ENCODE measurements at regions not wholly inside any gene's neighbourhood (a gene's known extent, or its start where the extent isn't known, plus 50 kb on each side); places are given as distances from the start of the nearest gene placed in this dataset.
A peak's percentile ranks its signal among the peaks of the same experiment; 100 is the strongest.

- Histone ChIP-seq H3K27ac (ENCODE audit: low read length) (no peak overlapping the region), H3K27me3 (ENCODE audit: control insufficient read depth, insufficient read depth, low read length) (no peaks in the 10 kb centered on the region), H3K36me3 (ENCODE audit: control insufficient read depth, insufficient read depth, low read length) (no peaks in the 10 kb centered on the region), H3K9me3 (replicated peaks; ENCODE audit: control insufficient read depth, low read depth, low read length) (no peaks in the 10 kb centered on the region), H3K4me1 (ENCODE audit: control insufficient read depth, insufficient read depth, low read length) (no peaks in the 10 kb centered on the region), H3K4me3 (ENCODE audit: low read length) (no peak overlapping the region)
- no CpG with 5 or more reads among the region's 2 CpGs for WGBS (ENCODE audit: insufficient coverage)
- DNase-seq = no peak
Observed at GRCh38 chr3:159627229-159627628, 361.4 kb upstream of the IL12A start.

- Histone ChIP-seq H3K4me3 (ENCODE audit: low read length) (no peak overlapping the region), H3K4me1 (ENCODE audit: control insufficient read depth, insufficient read depth, low read length) (no peaks in the 10 kb centered on the region), H3K36me3 (ENCODE audit: control insufficient read depth, insufficient read depth, low read length) (no peaks in the 10 kb centered on the region), H3K27me3 (ENCODE audit: control insufficient read depth, insufficient read depth, low read length) (no peaks in the 10 kb centered on the region), H3K27ac (ENCODE audit: low read length) (no peak overlapping the region), H3K9me3 (replicated peaks; ENCODE audit: control insufficient read depth, low read depth, low read length) (no peaks in the 10 kb centered on the region)
- WGBS (ENCODE audit: insufficient coverage) = 53% methylated on average over 2 of the region's 4 CpGs
- DNase-seq = no peak
Observed at GRCh38 chr3:159627634-159628033, 361.0 kb upstream of the IL12A start.

DNA sequence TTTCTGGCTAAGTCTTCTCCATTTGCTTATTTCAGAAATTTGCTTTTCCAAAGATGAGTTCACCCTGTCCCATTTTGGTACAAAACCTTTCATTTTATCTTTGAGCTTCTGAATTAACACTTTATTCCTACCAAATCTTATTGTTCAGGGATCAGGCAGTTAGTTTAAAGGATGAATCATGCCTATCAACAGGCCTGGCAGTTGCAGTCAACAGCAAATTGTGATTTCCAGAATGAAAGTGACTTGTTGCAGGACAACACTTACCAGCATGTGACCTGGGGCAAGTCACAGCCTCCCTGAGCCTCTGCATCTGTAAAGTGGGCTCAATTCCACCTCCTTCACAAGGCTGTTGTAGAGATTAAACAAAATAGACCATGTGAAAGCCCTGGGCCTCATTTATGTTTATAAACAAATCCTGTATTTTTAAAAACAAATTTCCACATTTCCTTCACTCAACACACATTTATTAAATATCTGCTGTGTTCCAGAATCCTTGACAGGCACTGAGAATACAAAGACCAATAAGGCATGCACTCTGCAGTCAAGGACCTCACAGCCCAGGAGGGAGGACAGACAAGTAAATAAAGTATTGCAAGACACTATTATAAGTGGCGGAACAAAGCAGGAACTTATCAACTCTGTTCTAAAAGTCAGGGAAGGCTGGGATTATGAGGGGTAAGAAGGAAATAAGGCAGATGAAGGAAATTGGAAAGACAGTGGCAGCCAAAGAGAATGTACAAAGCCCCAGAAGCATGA lies 359.1 kb upstream of the IL12A start:
- no peak overlapping the region for H3K4me3 ChIP-seq (ENCODE audit: low read length)
- WGBS (ENCODE audit: insufficient coverage) = 60% methylated on average over 1 of the region's 1 CpG
- no peaks in the 10 kb centered on the region for H3K36me3 ChIP-seq (ENCODE audit: control insufficient read depth, insufficient read depth, low read length)
- H3K27ac ChIP-seq (ENCODE audit: low read length) = no peak overlapping the region
- no peaks in the 10 kb centered on the region for H3K4me1 ChIP-seq (ENCODE audit: control insufficient read depth, insufficient read depth, low read length)
- H3K9me3 ChIP-seq (replicated peaks; ENCODE audit: control insufficient read depth, low read depth, low read length) = no peaks in the 10 kb centered on the region
- H3K27me3 ChIP-seq (ENCODE audit: control insufficient read depth, insufficient read depth, low read length) = no peaks in the 10 kb centered on the region
- no peak for DNase-seq

DNA sequence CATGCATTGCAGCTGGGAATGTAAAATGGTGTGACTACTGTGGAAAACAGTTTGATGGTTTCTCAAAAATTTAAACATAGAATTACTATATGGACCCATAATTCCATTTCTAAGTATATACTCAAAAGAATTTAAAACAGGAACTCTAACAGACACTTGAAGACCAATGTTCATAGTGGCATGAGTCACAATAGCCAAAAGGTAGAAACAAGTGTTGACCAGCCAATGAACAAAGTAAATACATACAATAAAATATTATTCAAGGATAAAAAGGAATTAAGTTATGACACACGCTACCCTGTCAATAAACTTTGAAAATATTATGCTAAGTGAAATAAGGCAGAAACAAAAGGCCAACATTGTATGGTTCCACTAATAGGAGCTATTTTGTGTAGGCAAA lies 357.4 kb upstream of the IL12A start:
- Histone ChIP-seq H3K4me3 (ENCODE audit: low read length) (no peak overlapping the region), H3K9me3 (replicated peaks; ENCODE audit: control insufficient read depth, low read depth, low read length) (no peaks in the 10 kb centered on the region), H3K36me3 (ENCODE audit: control insufficient read depth, insufficient read depth, low read length) (no peaks in the 10 kb centered on the region), H3K27ac (ENCODE audit: low read length) (no peak overlapping the region), H3K27me3 (ENCODE audit: control insufficient read depth, insufficient read depth, low read length) (no peaks in the 10 kb centered on the region), H3K4me1 (ENCODE audit: control insufficient read depth, insufficient read depth, low read length) (no peaks in the 10 kb centered on the region)
- DNase-seq = no peak
- no CpG with 5 or more reads among the region's 1 CpG for WGBS (ENCODE audit: insufficient coverage)

- no peak overlapping the region for H3K4me3 ChIP-seq (ENCODE audit: low read length)
- H3K9me3 ChIP-seq (replicated peaks; ENCODE audit: control insufficient read depth, low read depth, low read length) = no peaks in the 10 kb centered on the region
- 76% methylated on average over 2 of the region's 7 CpGs for WGBS (ENCODE audit: insufficient coverage)
- no peak for DNase-seq
- H3K36me3 ChIP-seq (ENCODE audit: control insufficient read depth, insufficient read depth, low read length) = no peaks in the 10 kb centered on the region
- H3K27me3 ChIP-seq (ENCODE audit: control insufficient read depth, insufficient read depth, low read length) = no peaks in the 10 kb centered on the region
- no peaks in the 10 kb centered on the region for H3K4me1 ChIP-seq (ENCODE audit: control insufficient read depth, insufficient read depth, low read length)
- H3K27ac ChIP-seq (ENCODE audit: low read length) = no peak overlapping the region
Observed at GRCh38 chr3:159632128-159632527, 356.5 kb upstream of the IL12A start.

DNA sequence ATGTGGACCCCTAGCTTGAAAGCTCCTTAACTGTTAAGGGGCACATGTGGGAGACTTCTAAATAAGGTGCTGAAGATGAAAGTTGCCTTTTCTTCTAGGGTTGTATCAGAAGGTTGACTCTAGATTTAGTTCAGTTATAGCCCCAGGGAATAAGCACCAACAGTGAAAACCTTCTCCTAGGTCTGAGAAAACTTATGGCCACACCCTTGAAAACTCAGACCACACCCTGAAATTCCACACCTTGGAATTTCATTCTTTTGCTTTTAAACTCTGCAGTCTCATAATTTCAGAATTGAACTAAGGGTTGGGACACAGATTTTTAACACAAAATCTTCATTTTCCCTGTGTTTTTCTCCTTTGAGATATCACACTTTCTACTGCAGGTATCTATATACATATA lies 355.8 kb upstream of the IL12A start:
- no peak for DNase-seq
- H3K4me1 ChIP-seq (ENCODE audit: control insufficient read depth, insufficient read depth, low read length) = no peaks in the 10 kb centered on the region
- H3K27me3 ChIP-seq (ENCODE audit: control insufficient read depth, insufficient read depth, low read length) = no peaks in the 10 kb centered on the region
- H3K36me3 ChIP-seq (ENCODE audit: control insufficient read depth, insufficient read depth, low read length) = no peaks in the 10 kb centered on the region
- H3K9me3 ChIP-seq (replicated peaks; ENCODE audit: control insufficient read depth, low read depth, low read length) = no peaks in the 10 kb centered on the region
- H3K27ac ChIP-seq (ENCODE audit: low read length) = no peak overlapping the region
- H3K4me3 ChIP-seq (ENCODE audit: low read length) = no peak overlapping the region

DNA sequence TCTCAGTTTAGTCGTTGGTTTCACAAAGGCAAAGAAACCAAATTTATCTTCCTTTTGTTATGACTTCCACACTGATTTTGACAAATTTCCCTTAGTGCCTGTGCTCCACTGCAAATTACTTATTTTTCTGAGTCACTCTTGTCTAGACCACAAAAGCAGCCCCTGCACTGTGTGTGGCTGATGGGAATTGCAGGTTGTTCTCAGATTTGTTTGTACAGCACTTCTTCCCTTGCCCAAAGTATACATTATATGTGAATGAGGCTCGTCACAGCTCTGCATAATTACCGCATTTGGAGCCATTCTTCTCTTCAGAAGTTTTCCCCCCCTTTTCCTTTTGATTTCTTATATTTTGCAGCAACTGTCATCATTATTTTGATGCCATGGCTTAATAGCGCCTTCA lies 354.2 kb upstream of the IL12A start:
- Histone ChIP-seq H3K27ac (ENCODE audit: low read length) (no peak overlapping the region), H3K9me3 (replicated peaks; ENCODE audit: control insufficient read depth, low read depth, low read length) (no peaks in the 10 kb centered on the region), H3K36me3 (ENCODE audit: control insufficient read depth, insufficient read depth, low read length) (no peaks in the 10 kb centered on the region), H3K4me1 (ENCODE audit: control insufficient read depth, insufficient read depth, low read length) (no peaks in the 10 kb centered on the region), H3K27me3 (ENCODE audit: control insufficient read depth, insufficient read depth, low read length) (no peaks in the 10 kb centered on the region), H3K4me3 (ENCODE audit: low read length) (no peak overlapping the region)
- DNase-seq = no peak
- 50% methylated on average over 2 of the region's 4 CpGs for WGBS (ENCODE audit: insufficient coverage)

DNA sequence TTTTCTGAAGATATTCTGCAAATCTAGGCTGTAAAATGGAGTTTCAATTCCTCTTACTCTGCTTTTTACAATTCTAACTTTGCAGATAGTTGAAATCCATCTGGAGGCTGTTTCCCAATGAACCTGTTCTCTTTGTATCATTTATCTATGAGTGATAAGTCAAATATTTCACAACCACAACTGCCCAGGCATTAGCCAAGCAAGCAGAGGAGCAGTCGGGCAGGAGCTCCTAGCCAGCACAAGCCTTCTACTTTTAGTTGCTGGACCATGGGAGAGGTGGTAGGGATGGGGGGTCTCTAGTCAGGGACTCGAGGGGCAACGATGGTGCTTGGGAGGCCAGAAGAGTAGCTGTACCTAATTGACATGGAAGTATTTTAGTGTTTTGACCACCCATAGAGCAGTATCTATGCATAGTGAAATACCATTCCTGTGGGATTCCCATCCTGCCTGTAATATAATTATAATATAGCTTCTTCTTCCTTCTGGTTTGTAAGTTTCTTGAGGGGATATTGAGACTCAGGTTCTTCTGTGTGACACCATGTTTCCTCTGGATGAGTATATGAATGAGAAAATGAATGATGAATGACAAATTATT lies 353.5 kb upstream of the IL12A start:
- no peaks in the 10 kb centered on the region for H3K9me3 ChIP-seq (replicated peaks; ENCODE audit: control insufficient read depth, low read depth, low read length)
- no peaks in the 10 kb centered on the region for H3K27me3 ChIP-seq (ENCODE audit: control insufficient read depth, insufficient read depth, low read length)
- H3K27ac ChIP-seq (ENCODE audit: low read length) = no peak overlapping the region

DNA sequence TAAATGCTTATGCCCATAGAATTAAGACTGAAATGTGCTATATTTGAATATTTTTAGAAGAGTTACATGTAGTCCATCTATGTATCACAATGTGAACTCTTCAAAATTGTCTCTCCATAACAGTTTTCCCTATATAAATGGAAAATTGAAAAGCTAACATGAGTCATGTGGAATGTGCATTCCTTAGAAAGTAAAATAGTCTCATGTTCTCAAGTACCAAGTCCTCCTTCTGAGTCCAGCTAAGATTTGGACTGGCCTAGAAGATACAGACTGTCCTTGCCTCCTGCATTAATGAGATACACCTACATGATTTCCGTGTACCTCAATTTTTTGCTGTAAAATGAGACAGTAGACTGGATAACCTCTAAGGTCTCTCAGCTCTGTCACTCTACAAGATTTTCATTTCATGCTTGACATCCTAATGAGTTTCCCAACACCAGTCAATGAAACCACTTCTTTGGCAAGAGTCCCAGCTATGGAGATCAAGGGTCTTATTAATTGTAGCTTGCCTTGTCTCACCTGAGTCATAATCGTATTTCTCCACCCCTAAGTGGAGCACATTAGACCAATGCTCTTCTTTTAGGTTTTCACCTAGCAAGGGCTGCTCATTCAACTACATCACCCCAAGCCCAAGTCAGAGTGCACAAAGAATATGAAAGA lies 350.6 kb upstream of the IL12A start:
- peak; percentile 16 for DNase-seq
- H3K4me3 ChIP-seq (ENCODE audit: low read length) = no peak overlapping the region
- no peaks in the 10 kb centered on the region for H3K4me1 ChIP-seq (ENCODE audit: control insufficient read depth, insufficient read depth, low read length)
- no peaks in the 10 kb centered on the region for H3K9me3 ChIP-seq (replicated peaks; ENCODE audit: control insufficient read depth, low read depth, low read length)
- H3K36me3 ChIP-seq (ENCODE audit: control insufficient read depth, insufficient read depth, low read length) = no peaks in the 10 kb centered on the region
- H3K27me3 ChIP-seq (ENCODE audit: control insufficient read depth, insufficient read depth, low read length) = no peaks in the 10 kb centered on the region
- no peak overlapping the region for H3K27ac ChIP-seq (ENCODE audit: low read length)
- WGBS (ENCODE audit: insufficient coverage) = no CpG with 5 or more reads among the region's 2 CpGs

More for the DNA sequence above, 353.5 kb upstream of the IL12A start:
- no peak for DNase-seq
- no CpG with 5 or more reads among the region's 3 CpGs for WGBS (ENCODE audit: insufficient coverage)
- no peak overlapping the region for H3K4me3 ChIP-seq (ENCODE audit: low read length)
- H3K36me3 ChIP-seq (ENCODE audit: control insufficient read depth, insufficient read depth, low read length) = no peaks in the 10 kb centered on the region
- H3K4me1 ChIP-seq (ENCODE audit: control insufficient read depth, insufficient read depth, low read length) = no peaks in the 10 kb centered on the region

DNA sequence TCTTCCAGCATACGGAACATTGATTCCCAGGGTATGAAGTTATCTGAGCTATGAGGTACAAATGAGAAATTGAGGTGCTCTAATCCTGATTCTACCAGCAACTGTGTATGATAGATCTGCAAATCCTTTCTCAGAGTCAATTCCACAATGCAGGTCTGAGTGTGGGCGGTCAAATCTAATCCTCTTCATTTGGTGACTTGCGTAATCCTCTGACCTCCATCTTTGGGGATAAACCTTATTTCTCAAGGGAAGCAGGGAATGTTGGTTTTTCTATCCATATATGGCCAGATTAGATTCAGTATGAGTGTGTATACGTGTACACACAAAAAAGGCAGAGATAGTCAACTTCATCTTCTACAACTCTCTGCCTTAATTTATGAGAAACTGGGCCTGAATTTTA lies 348.4 kb upstream of the IL12A start:
- no peaks in the 10 kb centered on the region for H3K4me1 ChIP-seq (ENCODE audit: control insufficient read depth, insufficient read depth, low read length)
- no peaks in the 10 kb centered on the region for H3K27me3 ChIP-seq (ENCODE audit: control insufficient read depth, insufficient read depth, low read length)
- H3K36me3 ChIP-seq (ENCODE audit: control insufficient read depth, insufficient read depth, low read length) = no peaks in the 10 kb centered on the region
- H3K27ac ChIP-seq (ENCODE audit: low read length) = no peak overlapping the region
- no peak overlapping the region for H3K4me3 ChIP-seq (ENCODE audit: low read length)
- no CpG with 5 or more reads among the region's 4 CpGs for WGBS (ENCODE audit: insufficient coverage)
- H3K9me3 ChIP-seq (replicated peaks; ENCODE audit: control insufficient read depth, low read depth, low read length) = no peaks in the 10 kb centered on the region
- DNase-seq = no peak

Measured in muscle of leg (tissue), 3 donors.